Neural progenitor cell (in vitro differentiated cells): ENCODE measurements at regions not wholly inside any gene's neighbourhood (a gene's known extent, or its start where the extent isn't known, plus 50 kb on each side); places are given as distances from the start of the nearest gene placed in this dataset.

Source experiments
- CTCF ChIP-seq: fragments of 200-600 bp; sonication (generic); IDR thresholded peaks from 2 replicates; pipeline ENCODE4 v1.5.1; 2017; ENCODE audit warnings: antibody characterized with exemption, mild to moderate bottlenecking
- EZH2 ChIP-seq: fragments of 200-600 bp; sonication (generic); IDR thresholded peaks from 2 replicates; pipeline ENCODE4 v1.6.1; 2017; ENCODE audit warnings: antibody characterized with exemption, mild to moderate bottlenecking, moderate library complexity
- EZH2phosphoT487 ChIP-seq: fragments of 200-600 bp; sonication (generic); IDR thresholded peaks from 2 replicates; pipeline ENCODE4 v1.6.1; 2017; ENCODE audit warnings: antibody characterized with exemption

DNA sequence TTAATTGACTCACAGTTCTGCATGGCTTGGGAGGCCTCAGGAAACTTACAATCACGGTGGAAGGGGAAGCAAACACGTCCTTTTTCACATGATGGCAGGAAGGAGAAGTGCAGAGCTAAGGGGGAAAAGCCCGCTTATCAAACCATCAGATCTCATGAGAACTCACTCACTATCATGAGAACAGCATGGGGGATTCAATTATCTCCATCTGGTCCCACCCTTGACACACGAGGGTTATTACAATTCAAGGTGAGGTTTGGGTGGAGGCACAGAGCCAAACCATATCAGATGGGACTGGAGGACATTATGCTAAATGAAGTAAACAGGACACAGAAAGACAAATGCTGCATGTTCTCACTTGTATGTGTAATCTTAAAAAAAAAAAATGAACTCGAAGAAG is 141.4 kb upstream of the HABP2 start:
- no peak for TF ChIP-seq CTCF
- TF ChIP-seq EZH2: no peak
- no peak for TF ChIP-seq EZH2phosphoT487
